ENCODE measurements at regions not wholly inside any gene's neighbourhood (a gene's known extent, or its start where the extent isn't known, plus 50 kb on each side); places are given as distances from the start of the nearest gene placed in this dataset.

GRCh38 chr20:12055161-12055560, 137.5 kb downstream of the BTBD3 start (continued):
- no peak for TF ChIP-seq TSHZ1 (tag by site-specific recombination; IDR thresholded peaks at IDR 0.05; ENCODE audit: borderline replicate concordance)
- no peak for TF ChIP-seq ZNF26 (tag by site-specific recombination; IDR thresholded peaks at IDR 0.05)
- TF ChIP-seq GFI1B (tag by site-specific recombination; IDR thresholded peaks at IDR 0.05) = no peak
- TF ChIP-seq PRDM2 (tag by site-specific recombination; IDR thresholded peaks at IDR 0.05; ENCODE audit: borderline replicate concordance) = no peak

GRCh38 chr20:12056839-12057238, 139.1 kb downstream of the BTBD3 start:
- CTCF ChIA-PET = no interaction called here
- POLR2A ChIA-PET = no interaction called here
- no peak overlapping the region for H3K27ac ChIP-seq (ENCODE audit: extremely low read depth, low read depth, low read length)
- no peaks in the 10 kb centered on the region for H3K36me3 ChIP-seq (ENCODE audit: control insufficient read depth in 2 of 2, insufficient read depth in 1 of 2, low read length in 2 of 2)
- H3K4me3 ChIP-seq (ENCODE audit: low read depth, low read length) = no peak overlapping the region
- H3K4me1 ChIP-seq (ENCODE audit: control insufficient read depth, insufficient read depth, low read length) = no peaks in the 10 kb centered on the region
- H3K9me3 ChIP-seq (ENCODE audit: control insufficient read depth, insufficient read depth, low read depth, low read length) = no peaks in the 10 kb centered on the region
- TF ChIP-seq GFI1B (tag by site-specific recombination; IDR thresholded peaks at IDR 0.05) (no peak), IKZF3 (tag by site-specific recombination; IDR thresholded peaks at IDR 0.05) (no peak), ZNF510 (tag by site-specific recombination; IDR thresholded peaks at IDR 0.05; ENCODE audit: insufficient replicate concordance) (no peak), ZNF140 (tag by site-specific recombination; IDR thresholded peaks at IDR 0.05) (no peak), ZNF266 (tag by site-specific recombination; IDR thresholded peaks at IDR 0.05; ENCODE audit: low read depth) (no peak), ZNF707 (tag by site-specific recombination; IDR thresholded peaks at IDR 0.05) (no peak), ZEB2 (tag by site-specific recombination; IDR thresholded peaks at IDR 0.05) (no peak), SCRT1 (tag by site-specific recombination; IDR thresholded peaks at IDR 0.05; ENCODE audit: borderline replicate concordance) (no peak), ZNF138 (tag by site-specific recombination; IDR thresholded peaks at IDR 0.05; ENCODE audit: borderline replicate concordance) (no peak), ZBTB21 (tag by site-specific recombination; IDR thresholded peaks at IDR 0.05) (no peak), ZBTB48 (tag by site-specific recombination; IDR thresholded peaks at IDR 0.05) (no peak), ATF2 (tag by site-specific recombination; IDR thresholded peaks at IDR 0.05; ENCODE audit: low read depth) (no peak), ZNF211 (tag by site-specific recombination; IDR thresholded peaks at IDR 0.05; ENCODE audit: low read depth) (no peak), ZNF169 (tag by site-specific recombination; IDR thresholded peaks at IDR 0.05) (no peak), ZNF121 (tag by site-specific recombination; IDR thresholded peaks at IDR 0.05) (no peak), KLF7 (tag by site-specific recombination; IDR thresholded peaks at IDR 0.05; ENCODE audit: borderline replicate concordance) (no peak), ZSCAN16 (tag by site-specific recombination; IDR thresholded peaks at IDR 0.05) (no peak)
